Memory B cell (primary cell): ENCODE measurements at regions not wholly inside any gene's neighbourhood (a gene's known extent, or its start where the extent isn't known, plus 50 kb on each side); places are given as distances from the start of the nearest gene placed in this dataset.

Experiments
- ATAC-seq: fragments of 150-1000 bp; cut with Tn5 transposase; 2 replicates; pipeline ENCODE4 v1.10.0; 2021; ENCODE audit warnings: low read depth, mild to moderate bottlenecking, moderate library complexity
- DNase-seq, 2 donors: peaks; one replicate each; pipeline ENCODE4 v3.0.0; 2022; ENCODE audit warnings: low spot score in 2 of 2
- H3K27ac Mint-ChIP-seq: one replicate; pipeline ENCODE4 v1.8.0; 2022; ENCODE audit warnings: mild to moderate bottlenecking, moderate library complexity, mixed read lengths
- H3K27me3 Mint-ChIP-seq: one replicate; pipeline ENCODE4 v1.8.0; 2022; ENCODE audit warnings: mixed read lengths
- H3K36me3 Mint-ChIP-seq: one replicate; pipeline ENCODE4 v1.8.0; 2022; ENCODE audit warnings: mild to moderate bottlenecking, mixed read lengths
- H3K4me1 Mint-ChIP-seq: one replicate; pipeline ENCODE4 v1.8.0; 2022; ENCODE audit warnings: mixed read lengths
- H3K4me3 Mint-ChIP-seq: one replicate; pipeline ENCODE4 v1.8.0; 2022; ENCODE audit warnings: mild to moderate bottlenecking, moderate library complexity, mixed read lengths
- H3K9me3 Mint-ChIP-seq: one replicate; pipeline ENCODE4 v1.8.0; 2022; ENCODE audit warnings: mixed read lengths

- H3K4me3 Mint-ChIP-seq = no peak overlapping the region
- ATAC-seq = no peak
These were observed 97.9 kb downstream of the CPZ start for GRCh38 chr4:8690216-8691150.

GRCh38 chr4:8689741-8690140 lies 97.2 kb downstream of the CPZ start:
- no peaks in the 10 kb centered on the region for H3K36me3 Mint-ChIP-seq
- DNase-seq (no peak), ATAC-seq (no peak)
- peaks cover 7% of the 10 kb centered on the region for H3K27me3 Mint-ChIP-seq
- H3K27ac Mint-ChIP-seq = no peak overlapping the region
- H3K9me3 Mint-ChIP-seq = peaks cover 20% of the 10 kb centered on the region
- H3K4me1 Mint-ChIP-seq = peaks cover 3% of the 10 kb centered on the region
- H3K4me3 Mint-ChIP-seq = no peak overlapping the region

More at GRCh38 chr4:8690216-8691150, 97.9 kb downstream of the CPZ start:
- Mint-ChIP-seq H3K27me3 (peaks cover 8% of the 10 kb centered on the region), H3K36me3 (no peaks in the 10 kb centered on the region), H3K4me1 (peaks cover 3% of the 10 kb centered on the region), H3K27ac (no peak overlapping the region), H3K9me3 (peaks cover 20% of the 10 kb centered on the region)
- DNase-seq = no peak

- Mint-ChIP-seq H3K9me3 (peaks cover 16% of the 10 kb centered on the region), H3K4me1 (peaks cover 3% of the 10 kb centered on the region), H3K27ac (no peak overlapping the region), H3K27me3 (peaks cover 7% of the 10 kb centered on the region), H3K4me3 (no peak overlapping the region), H3K36me3 (no peaks in the 10 kb centered on the region)
- DNase-seq = no peak
- ATAC-seq = no peak
These were observed 96.4 kb downstream of the CPZ start for GRCh38 chr4:8688908-8689445.

- Mint-ChIP-seq H3K36me3 (no peaks in the 10 kb centered on the region), H3K27ac (no peak overlapping the region), H3K4me3 (no peak overlapping the region), H3K27me3 (peaks cover 11% of the 10 kb centered on the region), H3K4me1 (peaks cover 3% of the 10 kb centered on the region), H3K9me3 (peaks cover 18% of the 10 kb centered on the region)
- ATAC-seq (no peak), DNase-seq (no peak)
These were observed 95.7 kb downstream of the CPZ start for GRCh38 chr4:8688041-8688907.

- no peak for ATAC-seq
- Mint-ChIP-seq H3K27ac (no peak overlapping the region), H3K4me1 (peaks cover 3% of the 10 kb centered on the region)
These were observed 94.5 kb downstream of the CPZ start for GRCh38 chr4:8687083-8687482.

GRCh38 chr4:8685831-8686230 lies 93.3 kb downstream of the CPZ start:
- peaks cover 18% of the 10 kb centered on the region for H3K9me3 Mint-ChIP-seq
- H3K27ac Mint-ChIP-seq = no peak overlapping the region
- DNase-seq (no peak), ATAC-seq (no peak)
- H3K4me1 Mint-ChIP-seq = peaks cover 3% of the 10 kb centered on the region
- no peak overlapping the region for H3K4me3 Mint-ChIP-seq
- no peaks in the 10 kb centered on the region for H3K36me3 Mint-ChIP-seq
- peaks cover 12% of the 10 kb centered on the region for H3K27me3 Mint-ChIP-seq

More at GRCh38 chr4:8687083-8687482, 94.5 kb downstream of the CPZ start:
- H3K27me3 Mint-ChIP-seq = peaks cover 12% of the 10 kb centered on the region
- DNase-seq = no peak
- peaks cover 18% of the 10 kb centered on the region for H3K9me3 Mint-ChIP-seq
- H3K4me3 Mint-ChIP-seq = no peak overlapping the region
- H3K36me3 Mint-ChIP-seq = no peaks in the 10 kb centered on the region

GRCh38 chr4:8683462-8683861 lies 90.9 kb downstream of the CPZ start:
- DNase-seq (no peak), ATAC-seq (no peak)
- H3K36me3 Mint-ChIP-seq = no peaks in the 10 kb centered on the region
- peaks cover 14% of the 10 kb centered on the region for H3K27me3 Mint-ChIP-seq
- peaks cover 17% of the 10 kb centered on the region for H3K9me3 Mint-ChIP-seq
- no peak overlapping the region for H3K27ac Mint-ChIP-seq
- no peak overlapping the region for H3K4me3 Mint-ChIP-seq
- H3K4me1 Mint-ChIP-seq = peaks cover 3% of the 10 kb centered on the region

GRCh38 chr4:8682725-8683124 lies 90.2 kb downstream of the CPZ start:
- peaks cover 17% of the 10 kb centered on the region for H3K9me3 Mint-ChIP-seq
- H3K27me3 Mint-ChIP-seq = peaks cover 14% of the 10 kb centered on the region
- H3K4me1 Mint-ChIP-seq = peaks cover 3% of the 10 kb centered on the region
- no peak overlapping the region for H3K4me3 Mint-ChIP-seq
- no peak for DNase-seq
- H3K36me3 Mint-ChIP-seq = no peaks in the 10 kb centered on the region
- no peak overlapping the region for H3K27ac Mint-ChIP-seq
- no peak for ATAC-seq

- Mint-ChIP-seq H3K9me3 (peaks cover 17% of the 10 kb centered on the region), H3K4me3 (no peak overlapping the region), H3K4me1 (peaks cover 3% of the 10 kb centered on the region), H3K27me3 (peaks cover 14% of the 10 kb centered on the region), H3K36me3 (no peaks in the 10 kb centered on the region), H3K27ac (no peak overlapping the region)
- DNase-seq (no peak), ATAC-seq (no peak)
These were observed 89.7 kb downstream of the CPZ start for GRCh38 chr4:8682296-8682695.

GRCh38 chr4:8681391-8681790 lies 88.8 kb downstream of the CPZ start:
- H3K27ac Mint-ChIP-seq = no peak overlapping the region
- no peak for ATAC-seq
- no peak for DNase-seq
- H3K36me3 Mint-ChIP-seq = no peaks in the 10 kb centered on the region
- H3K9me3 Mint-ChIP-seq = peaks cover 12% of the 10 kb centered on the region
- H3K4me1 Mint-ChIP-seq = no peaks in the 10 kb centered on the region
- no peak overlapping the region for H3K4me3 Mint-ChIP-seq
- peaks cover 8% of the 10 kb centered on the region for H3K27me3 Mint-ChIP-seq

- Mint-ChIP-seq H3K27ac (no peak overlapping the region), H3K4me1 (no peaks in the 10 kb centered on the region), H3K4me3 (no peak overlapping the region), H3K27me3 (peaks cover 9% of the 10 kb centered on the region), H3K9me3 (peaks cover 14% of the 10 kb centered on the region), H3K36me3 (no peaks in the 10 kb centered on the region)
- ATAC-seq (no peak), DNase-seq (no peak)
These were observed 86.5 kb downstream of the CPZ start for GRCh38 chr4:8679032-8679431.

- Mint-ChIP-seq H3K4me3 (no peak overlapping the region), H3K36me3 (no peaks in the 10 kb centered on the region), H3K4me1 (no peaks in the 10 kb centered on the region), H3K27me3 (peaks cover 4% of the 10 kb centered on the region), H3K9me3 (peaks cover 7% of the 10 kb centered on the region), H3K27ac (no peak overlapping the region)
- ATAC-seq (no peak), DNase-seq (no peak)
These were observed 84.1 kb downstream of the CPZ start for GRCh38 chr4:8676676-8677075.

- ATAC-seq = no peak
- H3K4me1 Mint-ChIP-seq = no peaks in the 10 kb centered on the region
These were observed 83.3 kb downstream of the CPZ start for GRCh38 chr4:8675906-8676305.

GRCh38 chr4:8675383-8675782 lies 82.8 kb downstream of the CPZ start:
- peaks cover 7% of the 10 kb centered on the region for H3K9me3 Mint-ChIP-seq
- H3K4me1 Mint-ChIP-seq = no peaks in the 10 kb centered on the region
- H3K36me3 Mint-ChIP-seq = no peaks in the 10 kb centered on the region
- no peak overlapping the region for H3K27ac Mint-ChIP-seq
- no peak for ATAC-seq
- H3K27me3 Mint-ChIP-seq = peaks cover 7% of the 10 kb centered on the region
- no peak for DNase-seq
- no peak overlapping the region for H3K4me3 Mint-ChIP-seq

More at GRCh38 chr4:8675906-8676305, 83.3 kb downstream of the CPZ start:
- peaks cover 7% of the 10 kb centered on the region for H3K27me3 Mint-ChIP-seq
- H3K27ac Mint-ChIP-seq = no peak overlapping the region
- peaks cover 7% of the 10 kb centered on the region for H3K9me3 Mint-ChIP-seq
- no peak overlapping the region for H3K4me3 Mint-ChIP-seq
- DNase-seq = no peak
- H3K36me3 Mint-ChIP-seq = no peaks in the 10 kb centered on the region
